HG03064 (cell line): ENCODE measurements at regions not wholly inside any gene's neighbourhood (a gene's known extent, or its start where the extent isn't known, plus 50 kb on each side); places are given as distances from the start of the nearest gene placed in this dataset.

ENCODE experiments used
- ATAC-seq: cut with Tn5 transposase; IDR thresholded peaks from one replicate; pipeline ENCODE4 v1.9.1; 2021; ENCODE audit warnings: low read depth; ENCODE audit not compliant: unreplicated experiment

- ATAC-seq = no peak
These were observed 785.6 kb downstream of the QKI start for GRCh38 chr6:164200071-164200470.

GRCh38 chr6:164195942-164196281 lies 781.4 kb downstream of the QKI start:
- no peak for ATAC-seq

- ATAC-seq = no peak
These were observed 780.9 kb downstream of the QKI start for GRCh38 chr6:164195278-164195941.

- ATAC-seq = no peak
These were observed 774.3 kb downstream of the QKI start for GRCh38 chr6:164188861-164189260.

- ATAC-seq = no peak
These were observed 771.0 kb downstream of the QKI start for GRCh38 chr6:164185471-164185871.

- ATAC-seq = no peak
These were observed 769.9 kb downstream of the QKI start for GRCh38 chr6:164184410-164184809.

- ATAC-seq = no peak
These were observed 769.1 kb downstream of the QKI start for GRCh38 chr6:164183556-164184123.

GRCh38 chr6:164178679-164179332 lies 764.3 kb downstream of the QKI start:
- no peak for ATAC-seq

- no peak for ATAC-seq
These were observed 754.8 kb downstream of the QKI start for GRCh38 chr6:164169355-164169754.

- no peak for ATAC-seq
These were observed 754.1 kb downstream of the QKI start for GRCh38 chr6:164168595-164168994.

GRCh38 chr6:164167873-164168405 lies 753.4 kb downstream of the QKI start:
- ATAC-seq = no peak

- no peak for ATAC-seq
These were observed 752.5 kb downstream of the QKI start for GRCh38 chr6:164166996-164167395.

GRCh38 chr6:164166515-164166914 lies 752.0 kb downstream of the QKI start:
- no peak for ATAC-seq

GRCh38 chr6:164164876-164165275 lies 750.4 kb downstream of the QKI start:
- ATAC-seq = no peak

GRCh38 chr6:164163239-164163638 lies 748.7 kb downstream of the QKI start:
- no peak for ATAC-seq

GRCh38 chr6:164159061-164159460 lies 744.5 kb downstream of the QKI start:
- ATAC-seq = no peak

- no peak for ATAC-seq
These were observed 740.1 kb downstream of the QKI start for GRCh38 chr6:164154588-164154987.

GRCh38 chr6:164152611-164153010 lies 738.1 kb downstream of the QKI start:
- ATAC-seq = no peak

- ATAC-seq = no peak
These were observed 736.9 kb downstream of the QKI start for GRCh38 chr6:164151161-164152120.

- ATAC-seq = no peak
These were observed 735.7 kb downstream of the QKI start for GRCh38 chr6:164150232-164150631.

- no peak for ATAC-seq
These were observed 734.3 kb downstream of the QKI start for GRCh38 chr6:164148788-164149187.
